HT-29 (cell line): ENCODE measurements at regions not wholly inside any gene's neighbourhood (a gene's known extent, or its start where the extent isn't known, plus 50 kb on each side); places are given as distances from the start of the nearest gene placed in this dataset.
"Not testable (repeated sequence)": the region's sequence is repeated elsewhere in the genome, so short reads cannot be mapped to it uniquely, and the experiment has no call there.

Experiments used
- DNase-seq: peaks from one replicate; pipeline ENCODE4 v3.0.0-alpha.2; 2015; ENCODE audit warnings: low spot score

- DNase-seq, result peak; percentile 22
Measured at GRCh38 chr5:117318528-117318927, 743.9 kb upstream of the SEMA6A start.

- no peak for DNase-seq
Measured at GRCh38 chr5:117315170-117315569, 740.5 kb upstream of the SEMA6A start.

DNA sequence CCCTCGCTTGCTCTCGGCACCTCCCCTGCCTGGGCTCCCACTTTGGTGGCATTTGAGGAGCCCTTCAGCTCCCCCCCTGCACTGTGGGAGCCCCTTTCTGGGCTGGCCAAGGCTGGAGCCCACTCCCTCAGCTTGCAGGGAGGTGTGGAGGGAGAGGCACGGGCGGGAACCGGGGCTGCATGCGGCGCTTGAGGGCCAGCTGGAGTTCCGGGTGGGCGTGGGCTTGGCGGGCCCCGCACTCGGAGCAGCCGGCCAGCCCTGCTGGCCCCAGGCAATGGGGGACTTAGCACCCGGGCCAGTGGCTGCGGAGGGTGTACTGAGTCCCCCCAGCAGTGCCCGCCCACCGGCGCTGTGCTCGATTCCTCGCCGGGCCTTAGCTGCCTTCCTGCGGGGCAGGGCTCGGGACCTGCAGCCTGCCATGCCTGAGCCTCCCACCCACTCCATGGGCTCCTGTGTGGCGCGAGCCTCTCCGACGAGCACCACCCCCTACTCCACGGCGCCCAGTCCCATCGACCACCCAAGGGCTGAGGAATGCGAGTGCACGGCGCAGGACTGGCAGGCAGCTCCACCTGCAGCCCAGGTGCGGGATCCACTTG is 730.0 kb upstream of the SEMA6A start:
- not testable (repeated sequence) for DNase-seq

- DNase-seq, result no peak
Measured at GRCh38 chr5:117302949-117303348, 728.3 kb upstream of the SEMA6A start.

DNA sequence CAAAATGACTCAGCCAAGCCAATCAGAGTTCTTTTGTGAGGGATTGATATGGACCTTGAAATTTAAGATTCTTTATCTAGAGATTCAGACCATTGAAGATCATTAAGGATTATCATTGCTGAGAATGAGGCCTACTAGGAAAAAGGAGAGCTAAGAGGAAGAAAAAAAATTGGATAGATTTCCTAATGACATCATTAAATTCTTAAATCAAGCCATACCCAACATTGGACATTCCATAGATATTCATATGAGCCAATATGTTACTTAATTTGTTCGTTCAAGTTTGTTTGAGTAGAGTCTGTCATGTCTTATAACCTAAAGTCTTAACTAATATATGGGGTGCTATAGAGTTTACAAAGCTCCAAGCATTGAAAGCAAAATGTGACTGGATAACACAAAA is 727.9 kb upstream of the SEMA6A start:
- no peak for DNase-seq

- no peak for DNase-seq
Measured at GRCh38 chr5:117299936-117300328, 725.3 kb upstream of the SEMA6A start.

- no peak for DNase-seq
Measured at GRCh38 chr5:117299224-117299935, 724.8 kb upstream of the SEMA6A start.

DNA sequence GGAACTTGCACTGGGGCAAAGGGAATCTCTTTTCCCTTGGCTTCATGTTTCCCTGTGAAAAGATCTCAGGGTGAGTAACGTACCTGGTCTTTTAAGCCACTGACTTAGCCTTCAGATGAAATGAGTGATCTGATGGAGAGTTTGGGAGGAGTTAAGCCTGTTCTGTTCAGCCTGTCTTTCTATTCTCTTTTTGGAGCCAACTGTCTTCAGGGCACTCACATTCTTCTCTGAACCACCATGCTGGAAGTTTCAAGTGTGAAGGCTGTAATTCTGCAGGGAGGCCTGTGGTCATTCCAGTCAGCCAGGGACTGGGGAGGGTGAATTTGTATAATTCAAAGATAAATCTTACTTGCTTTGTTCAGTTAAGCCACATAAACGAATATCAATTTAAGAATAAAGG is 722.2 kb upstream of the SEMA6A start:
- no peak for DNase-seq

- DNase-seq, result no peak
Measured at GRCh38 chr5:117295941-117296340, 721.3 kb upstream of the SEMA6A start.

GRCh38 chr5:117286813-117287212 is 712.2 kb upstream of the SEMA6A start:
- DNase-seq, result no peak

GRCh38 chr5:117271656-117272055 is 697.0 kb upstream of the SEMA6A start:
- DNase-seq, result no peak

- peak; percentile 7 for DNase-seq
Measured at GRCh38 chr5:117266280-117266679, 691.7 kb upstream of the SEMA6A start.

DNA sequence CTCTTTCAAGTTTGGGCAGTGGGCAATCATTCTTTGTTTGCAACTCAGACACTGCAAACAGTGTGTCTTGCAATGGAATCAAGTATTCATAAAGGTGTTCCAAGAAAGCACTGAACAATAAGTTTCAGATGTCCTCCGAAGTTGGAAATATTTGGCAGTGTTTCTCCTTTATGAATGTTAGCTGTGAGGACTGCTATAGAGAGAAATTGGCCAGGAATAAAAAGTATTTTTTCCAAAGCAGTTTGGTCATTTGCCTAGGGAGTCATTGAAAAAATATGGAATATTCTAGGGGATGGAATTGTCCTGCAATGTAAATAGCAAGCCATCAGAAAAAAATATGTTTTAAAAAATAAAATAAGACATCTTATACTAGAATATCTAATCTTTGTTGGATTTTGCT is 688.6 kb upstream of the SEMA6A start:
- DNase-seq, result no peak

DNA sequence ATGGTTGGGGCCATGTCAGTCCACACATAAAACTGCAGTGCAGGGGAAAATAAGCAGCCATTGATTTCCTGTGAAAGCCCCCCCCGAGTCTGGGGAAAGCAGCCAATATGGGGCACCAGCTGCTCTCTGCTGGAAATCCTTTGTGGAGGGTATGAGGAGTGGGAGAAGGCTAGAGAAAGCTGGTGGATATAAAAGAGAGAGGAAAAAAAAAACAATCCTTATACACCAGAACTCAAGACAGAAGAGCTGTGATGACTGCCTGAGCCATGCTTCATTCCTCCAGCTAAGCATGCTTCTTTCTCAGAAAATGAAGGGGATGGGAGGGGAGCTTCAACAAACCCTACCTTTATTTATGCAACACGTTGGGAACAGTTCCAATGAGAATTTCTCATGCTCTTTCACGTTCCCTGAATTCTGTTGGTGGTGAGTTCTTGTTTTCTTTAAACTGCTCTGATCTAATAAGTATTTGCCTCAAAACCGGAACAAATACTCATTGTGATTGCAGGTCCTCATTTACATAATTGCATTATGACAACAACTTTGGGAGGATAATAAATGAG is 688.0 kb upstream of the SEMA6A start:
- no peak for DNase-seq

DNA sequence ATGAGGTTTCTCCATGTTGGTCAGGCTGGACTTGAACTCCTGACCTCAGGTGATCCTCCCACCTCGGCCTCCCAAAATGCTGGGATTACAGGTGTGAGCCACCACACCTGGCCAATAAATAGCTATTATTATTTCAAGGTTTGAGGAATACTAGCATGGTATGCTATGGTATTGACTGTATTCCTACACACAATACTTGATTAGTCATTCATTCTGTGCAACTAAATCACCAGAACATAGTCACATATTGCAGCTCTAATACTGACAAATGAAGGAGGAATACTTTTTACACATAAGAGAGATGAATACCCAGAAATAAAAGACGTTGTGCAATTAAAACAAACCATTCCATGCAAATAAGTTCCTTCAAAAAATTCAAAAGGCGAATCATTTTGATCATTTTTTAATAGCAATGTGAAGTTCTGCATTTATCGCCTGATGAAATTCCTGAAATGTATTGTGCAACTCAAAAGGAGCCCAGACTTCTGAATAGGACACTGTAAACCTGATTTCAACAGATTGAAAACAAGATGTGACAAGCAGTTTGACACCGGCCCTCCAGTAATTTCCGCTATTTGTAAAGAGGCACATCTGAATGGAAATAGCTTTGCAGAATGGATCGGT is 687.4 kb upstream of the SEMA6A start:
- DNase-seq, result no peak

GRCh38 chr5:117255211-117256027 is 680.8 kb upstream of the SEMA6A start:
- DNase-seq, result no peak

GRCh38 chr5:117252566-117252965 is 677.9 kb upstream of the SEMA6A start:
- no peak for DNase-seq

GRCh38 chr5:117249086-117249815 is 674.6 kb upstream of the SEMA6A start:
- DNase-seq, result no peak

GRCh38 chr5:117246424-117246823 is 671.8 kb upstream of the SEMA6A start:
- no peak for DNase-seq

GRCh38 chr5:117245130-117245529 is 670.5 kb upstream of the SEMA6A start:
- no peak for DNase-seq

DNA sequence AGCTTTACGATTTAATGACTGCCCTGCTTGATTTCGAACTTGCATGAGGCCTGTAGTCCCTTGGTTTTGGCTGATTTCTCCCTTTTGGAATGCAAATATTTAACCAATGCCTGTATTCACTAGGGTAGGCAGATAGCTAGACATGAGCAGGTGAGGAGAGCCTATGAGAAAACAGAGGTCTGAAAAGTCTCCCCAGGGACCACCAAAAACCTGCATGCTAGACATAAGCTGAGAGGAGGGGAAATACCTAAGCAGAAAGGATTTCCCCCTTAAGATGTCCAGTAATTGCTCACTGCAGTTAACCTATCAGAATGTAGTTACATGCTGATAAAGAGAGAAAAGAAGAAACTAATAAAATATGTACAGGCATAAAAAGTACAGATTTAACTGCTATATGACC is 667.4 kb upstream of the SEMA6A start:
- DNase-seq, result no peak
